ENCODE measurements at regions not wholly inside any gene's neighbourhood (a gene's known extent, or its start where the extent isn't known, plus 50 kb on each side); places are given as distances from the start of the nearest gene placed in this dataset.

GRCh38 chr14:59101476-59101875, 87.0 kb upstream of the DAAM1 start:
- no peak for TF ChIP-seq CTCF (conservative IDR thresholded peaks at IDR 0.05)

GRCh38 chr14:59103396-59103795, 85.1 kb upstream of the DAAM1 start:
- H3K27ac ChIP-seq = no peak overlapping the region
- TF ChIP-seq CTCF (conservative IDR thresholded peaks at IDR 0.05) = no peak

More at GRCh38 chr14:59101476-59101875, 87.0 kb upstream of the DAAM1 start:
- no peak overlapping the region for H3K27ac ChIP-seq

- no peak for TF ChIP-seq CTCF (conservative IDR thresholded peaks at IDR 0.05)
- H3K27ac ChIP-seq = no peak overlapping the region
Observed at GRCh38 chr14:59107819-59108218, 80.6 kb upstream of the DAAM1 start.

GRCh38 chr14:59116984-59117415, 71.5 kb upstream of the DAAM1 start:
- no peak overlapping the region for H3K27ac ChIP-seq
- no peak for TF ChIP-seq CTCF (conservative IDR thresholded peaks at IDR 0.05)

GRCh38 chr14:59117754-59118528, 70.5 kb upstream of the DAAM1 start:
- no peak for TF ChIP-seq CTCF (conservative IDR thresholded peaks at IDR 0.05)
- no peak overlapping the region for H3K27ac ChIP-seq

GRCh38 chr14:59120921-59121320, 67.5 kb upstream of the DAAM1 start:
- no peak overlapping the region for H3K27ac ChIP-seq
- no peak for TF ChIP-seq CTCF (conservative IDR thresholded peaks at IDR 0.05)

- TF ChIP-seq CTCF (conservative IDR thresholded peaks at IDR 0.05) = no peak
- no peak overlapping the region for H3K27ac ChIP-seq
Observed at GRCh38 chr14:59123531-59123930, 64.9 kb upstream of the DAAM1 start.

Measured in VCaP (cell line).